ENCODE measurements at regions not wholly inside any gene's neighbourhood (a gene's known extent, or its start where the extent isn't known, plus 50 kb on each side); places are given as distances from the start of the nearest gene placed in this dataset.
"Not testable (repeated sequence)": the region's sequence is repeated elsewhere in the genome, so short reads cannot be mapped to it uniquely, and the experiment has no call there.

DNA sequence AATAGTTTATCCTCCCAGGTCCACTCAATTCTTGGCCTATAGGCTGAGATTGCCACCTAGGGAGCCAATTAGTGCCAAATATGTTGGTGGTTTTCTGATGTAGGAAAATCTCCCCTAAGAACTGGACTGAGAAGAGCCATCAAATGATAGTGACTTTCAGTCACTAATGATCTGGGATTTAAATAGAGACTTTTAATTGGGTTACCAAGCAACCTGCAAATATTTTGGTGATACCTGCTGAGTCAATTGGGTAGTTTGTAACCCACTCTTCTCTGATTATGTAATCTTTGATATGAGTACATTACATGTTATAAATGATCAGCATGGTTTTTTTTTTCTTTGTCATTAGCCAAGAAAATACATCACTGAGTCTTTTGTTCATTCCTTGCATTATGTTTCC, 600.8 kb downstream of the TTLL7 start:
- DNase-seq; H3K27me3 ChIP-seq; H3K9me3 ChIP-seq; H3K4me1 ChIP-seq; intact Hi-C loops (cut with DNase I; ENCODE audit: low total_unique reads); H3K4me3 ChIP-seq; H3K36me3 ChIP-seq; H3K27ac ChIP-seq: not testable (repeated sequence)

DNA sequence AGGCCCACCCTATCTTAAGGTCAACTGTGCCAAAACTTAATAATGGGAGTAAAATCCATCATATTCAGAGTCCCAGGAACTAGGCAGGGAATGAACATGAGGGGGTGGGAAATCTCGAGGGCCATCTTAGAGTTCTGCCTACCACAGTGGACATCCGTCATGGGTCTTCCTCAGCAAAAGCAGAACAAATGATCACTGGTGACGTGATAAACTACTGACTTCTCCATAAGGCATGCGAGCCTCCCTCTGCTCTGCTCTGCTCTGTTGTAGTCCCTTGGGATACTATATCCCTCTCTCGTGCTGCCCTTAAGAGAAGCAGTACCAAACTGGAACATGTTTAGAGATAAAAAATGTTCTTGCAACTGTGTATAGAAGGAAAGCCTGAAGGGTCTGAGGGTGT, 603.8 kb downstream of the TTLL7 start:
- H3K4me1 ChIP-seq; H3K27me3 ChIP-seq; intact Hi-C loops (cut with DNase I; ENCODE audit: low total_unique reads); DNase-seq; H3K4me3 ChIP-seq; H3K27ac ChIP-seq; H3K36me3 ChIP-seq; H3K9me3 ChIP-seq: not testable (repeated sequence)
- 77 to 91% (median 84%) methylated on average over 5 of the region's 5 CpGs for WGBS, 5 donors

DNA sequence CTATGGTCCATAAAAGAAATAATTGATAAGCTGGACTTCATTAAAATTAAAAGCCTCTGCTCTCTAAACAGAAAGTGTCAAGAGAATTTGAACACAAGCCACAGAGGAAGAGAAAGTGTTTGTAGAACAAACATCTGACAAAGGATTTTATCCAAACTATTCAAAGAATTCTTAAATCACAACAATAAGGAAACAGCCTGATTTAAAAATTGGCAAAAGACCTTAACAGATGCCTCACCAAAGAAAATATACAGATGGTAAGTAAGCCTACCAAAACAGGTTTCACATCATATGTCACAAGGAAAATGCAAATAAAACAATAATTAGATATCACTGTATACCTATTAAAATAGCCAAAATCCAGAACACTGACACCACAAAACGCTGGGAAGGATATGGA, 612.0 kb downstream of the TTLL7 start:
- WGBS, 5 donors: 59 to 86% (median 73%) methylated on average over 1 of the region's 1 CpG; no CpG with 5 or more reads in 1 of the 5 donors
- H3K4me3 ChIP-seq, DNase-seq: not testable (repeated sequence)

DNA sequence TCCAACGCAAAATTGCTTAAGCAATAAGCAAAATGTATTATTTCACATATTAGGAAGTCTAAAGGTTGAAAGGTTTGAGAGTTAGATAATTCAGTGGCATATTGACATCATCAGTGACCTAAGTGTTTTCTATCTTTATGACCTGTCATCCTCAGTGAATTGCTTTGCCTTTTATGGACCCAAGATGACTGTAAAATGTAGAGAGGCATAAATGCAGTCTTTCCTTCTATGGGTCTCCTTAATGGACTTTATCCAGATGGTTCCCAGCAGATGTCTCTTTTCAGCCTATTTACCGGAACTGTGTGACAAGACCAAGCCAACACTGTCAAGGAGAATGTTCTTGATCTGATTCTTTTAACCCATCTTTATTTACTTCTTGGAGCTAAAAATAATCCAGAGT, 615.8 kb downstream of the TTLL7 start:
- H3K27ac ChIP-seq; H3K4me1 ChIP-seq; intact Hi-C loops (cut with DNase I; ENCODE audit: low total_unique reads); H3K36me3 ChIP-seq; H3K4me3 ChIP-seq; DNase-seq; H3K27me3 ChIP-seq: not testable (repeated sequence)
- 56 to 100% (median 83%) methylated on average over 1 of the region's 2 CpGs; no CpG with 5 or more reads in 1 of the 5 donors for WGBS, 5 donors
- H3K9me3 ChIP-seq: peaks cover 0 to 10% (median 0%) of the 10 kb centered on the region in 4 donors

More for the DNA sequence above, 612.0 kb downstream of the TTLL7 start:
- H3K36me3 ChIP-seq; H3K4me1 ChIP-seq; H3K27me3 ChIP-seq; intact Hi-C loops (cut with DNase I; ENCODE audit: low total_unique reads); H3K9me3 ChIP-seq; H3K27ac ChIP-seq: not testable (repeated sequence)

DNA sequence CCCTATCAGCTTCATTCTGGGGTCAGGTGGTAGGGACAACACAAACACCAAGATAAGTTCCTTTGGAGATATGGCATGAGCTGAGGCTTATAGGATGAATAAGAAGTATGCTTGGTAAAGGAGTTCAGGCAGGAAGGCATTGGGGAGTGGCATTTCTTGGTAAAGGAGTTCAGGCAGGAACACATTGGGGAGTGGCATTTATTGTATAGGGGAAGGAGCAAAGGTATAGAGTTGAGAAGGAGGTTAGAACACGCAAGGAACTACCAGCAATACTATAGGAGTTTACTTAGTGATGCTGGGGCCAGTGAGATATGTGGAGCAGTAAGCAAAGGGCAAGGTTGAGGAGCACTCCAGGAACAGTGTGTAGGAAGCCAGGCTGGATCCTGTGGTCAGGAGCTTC, 625.9 kb downstream of the TTLL7 start:
- H3K4me3 ChIP-seq; intact Hi-C loops (cut with DNase I; ENCODE audit: low total_unique reads); H3K27me3 ChIP-seq; H3K27ac ChIP-seq; H3K4me1 ChIP-seq; H3K9me3 ChIP-seq; H3K36me3 ChIP-seq; DNase-seq: not testable (repeated sequence)
- WGBS, 5 donors: 55 to 83% (median 64%) methylated on average over 1 of the region's 1 CpG

DNA sequence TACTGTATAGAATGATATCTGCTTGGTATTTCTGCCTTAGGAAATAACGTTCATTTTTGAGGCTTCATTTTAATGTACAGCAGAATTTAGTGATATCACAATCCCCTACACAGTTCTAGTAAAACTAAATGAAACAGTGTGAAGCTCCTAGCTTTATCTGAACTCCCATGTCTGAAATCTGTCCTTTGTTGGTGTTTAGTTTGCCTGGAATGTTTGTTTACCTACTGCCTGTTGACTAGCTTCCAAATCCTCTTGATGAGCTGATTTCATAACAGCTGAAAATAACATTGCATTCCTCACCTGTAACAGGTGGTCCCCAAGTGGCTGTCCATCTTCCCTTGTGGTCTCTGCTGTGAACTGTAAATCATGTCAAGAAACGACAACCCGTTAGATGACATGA, 629.1 kb downstream of the TTLL7 start:
- intact Hi-C loops (cut with DNase I; ENCODE audit: low total_unique reads): not testable (repeated sequence)

DNA sequence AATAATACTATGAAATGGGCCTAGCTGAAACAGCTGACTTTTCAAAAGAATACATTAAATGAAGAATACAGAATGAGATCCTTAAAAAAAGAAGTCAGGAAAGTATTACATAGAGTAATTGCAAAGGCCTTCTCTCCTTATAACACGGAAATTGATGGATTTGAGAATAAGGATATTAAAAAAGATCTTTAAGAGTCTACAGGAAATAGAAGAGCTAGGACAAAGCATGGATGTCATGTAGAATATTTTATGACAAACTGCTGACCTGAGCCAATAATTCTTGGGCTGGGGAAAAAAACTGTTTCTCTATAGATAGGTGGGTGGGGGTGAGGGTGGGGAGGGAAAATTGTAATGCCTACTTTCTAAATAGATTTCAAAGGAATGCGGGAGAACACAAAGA, 633.6 kb downstream of the TTLL7 start:
- intact Hi-C loops (cut with DNase I; ENCODE audit: low total_unique reads); DNase-seq; H3K4me3 ChIP-seq; H3K4me1 ChIP-seq; H3K9me3 ChIP-seq; H3K27ac ChIP-seq; H3K36me3 ChIP-seq; H3K27me3 ChIP-seq: not testable (repeated sequence)
- 77 to 88% (median 87%) methylated on average over 2 of the region's 2 CpGs for WGBS, 5 donors

More for the DNA sequence above, 629.1 kb downstream of the TTLL7 start:
- not testable (repeated sequence) for H3K27me3 ChIP-seq, H3K36me3 ChIP-seq, DNase-seq, H3K4me3 ChIP-seq, H3K4me1 ChIP-seq, H3K27ac ChIP-seq, H3K9me3 ChIP-seq
- WGBS, 5 donors: 43 to 76% (median 72%) methylated on average over 3 of the region's 3 CpGs

DNA sequence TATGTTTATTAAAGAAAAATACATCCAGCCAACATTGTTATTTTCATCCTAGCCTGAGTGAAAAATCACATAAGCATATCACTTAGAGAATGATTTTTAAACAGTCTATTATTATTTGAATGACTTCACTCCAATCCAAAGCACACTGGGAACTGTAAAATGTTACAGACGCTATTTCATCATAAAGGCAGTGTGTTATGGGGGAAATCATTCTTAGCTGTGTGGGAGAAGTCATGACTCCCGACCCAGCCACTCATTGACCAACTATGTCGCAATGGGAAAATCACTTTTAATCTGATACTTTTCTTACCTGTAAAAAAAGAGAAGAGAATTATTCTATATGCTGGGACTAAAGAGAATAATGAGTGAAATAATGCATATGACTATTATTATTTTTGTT, 653.6 kb downstream of the TTLL7 start:
- H3K27ac ChIP-seq; H3K4me3 ChIP-seq; H3K36me3 ChIP-seq; intact Hi-C loops (cut with DNase I; ENCODE audit: low total_unique reads); H3K4me1 ChIP-seq; H3K9me3 ChIP-seq; H3K27me3 ChIP-seq; DNase-seq: not testable (repeated sequence)
- WGBS, 5 donors: 65 to 94% (median 81%) methylated on average over 3 of the region's 3 CpGs

DNA sequence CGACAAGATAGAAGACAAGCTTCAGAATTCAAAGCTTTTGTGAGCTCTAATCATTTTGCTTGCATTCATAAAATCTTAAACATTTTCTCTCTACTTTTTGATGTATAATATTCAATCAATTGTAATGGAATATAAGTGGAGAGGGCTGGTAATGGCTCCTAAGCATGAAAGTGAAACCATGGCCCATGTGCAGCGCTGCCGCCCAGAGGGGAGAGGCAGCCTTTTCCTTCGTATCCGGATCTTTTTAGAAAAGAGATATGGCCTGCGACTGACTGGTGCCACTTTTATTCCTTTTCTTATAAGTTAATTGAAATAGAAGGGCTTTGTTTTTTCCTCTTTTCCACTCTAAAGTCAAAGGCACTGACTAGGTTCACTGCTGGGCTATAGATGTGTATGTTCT, 655.2 kb downstream of the TTLL7 start:
- DNase-seq; H3K4me1 ChIP-seq; H3K4me3 ChIP-seq; H3K27me3 ChIP-seq; H3K36me3 ChIP-seq; H3K27ac ChIP-seq; intact Hi-C loops (cut with DNase I; ENCODE audit: low total_unique reads); H3K9me3 ChIP-seq: not testable (repeated sequence)
- WGBS, 5 donors: 69 to 83% (median 72%) methylated on average over 6 of the region's 6 CpGs

DNA sequence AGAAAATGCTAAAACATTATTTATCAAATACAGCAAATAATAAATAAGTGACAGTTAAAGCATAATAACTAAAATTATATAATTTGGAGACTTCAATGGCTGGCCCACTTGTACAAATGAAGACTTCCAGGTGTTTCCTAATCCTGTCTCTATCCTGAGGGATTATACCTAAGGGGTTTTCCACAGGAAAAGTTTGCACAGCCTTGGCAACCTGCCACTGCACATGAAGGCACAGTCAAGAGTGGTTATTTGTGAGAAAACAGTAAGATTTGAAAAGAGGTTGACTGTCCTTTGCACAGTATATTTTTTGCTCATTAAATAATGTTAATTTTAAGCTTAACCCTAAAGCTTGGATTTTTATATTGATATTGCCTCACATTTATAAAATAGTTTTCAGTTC, 655.9 kb downstream of the TTLL7 start:
- H3K27ac ChIP-seq; H3K9me3 ChIP-seq; H3K27me3 ChIP-seq; H3K4me3 ChIP-seq; H3K36me3 ChIP-seq; intact Hi-C loops (cut with DNase I; ENCODE audit: low total_unique reads); H3K4me1 ChIP-seq: not testable (repeated sequence)
- DNase-seq: peak; percentile 3 to 25

DNA sequence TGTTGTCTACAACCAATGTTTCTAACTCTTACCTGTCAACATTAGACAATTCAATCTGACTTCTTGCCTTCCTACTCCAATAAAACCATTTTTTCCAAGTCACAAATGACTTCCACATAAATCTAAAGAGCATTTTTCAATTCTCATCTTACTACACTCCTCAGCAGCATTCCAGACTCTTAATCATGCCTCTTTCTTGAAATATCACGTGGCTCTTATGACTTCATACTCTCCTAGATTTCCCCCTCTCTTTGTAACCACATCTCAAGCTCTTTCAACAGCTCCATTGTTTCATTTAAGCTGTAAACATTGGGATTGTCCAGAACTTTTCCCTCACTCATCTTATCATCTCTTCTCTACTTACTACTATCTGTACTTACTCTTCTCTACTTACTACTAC, 666.6 kb downstream of the TTLL7 start:
- H3K36me3 ChIP-seq; intact Hi-C loops (cut with DNase I; ENCODE audit: low total_unique reads); H3K27me3 ChIP-seq; H3K9me3 ChIP-seq; DNase-seq; H3K4me3 ChIP-seq; H3K4me1 ChIP-seq; H3K27ac ChIP-seq: not testable (repeated sequence)
- WGBS, 5 donors: 50% methylated on average over 1 of the region's 1 CpG; no CpG with 5 or more reads in 4 of the 5 donors

All from stomach (tissue), 8 donors.